ENCODE measurements at regions not wholly inside any gene's neighbourhood (a gene's known extent, or its start where the extent isn't known, plus 50 kb on each side); places are given as distances from the start of the nearest gene placed in this dataset.
"Not testable (repeated sequence)": the region's sequence is repeated elsewhere in the genome, so short reads cannot be mapped to it uniquely, and the experiment has no call there.

DNA sequence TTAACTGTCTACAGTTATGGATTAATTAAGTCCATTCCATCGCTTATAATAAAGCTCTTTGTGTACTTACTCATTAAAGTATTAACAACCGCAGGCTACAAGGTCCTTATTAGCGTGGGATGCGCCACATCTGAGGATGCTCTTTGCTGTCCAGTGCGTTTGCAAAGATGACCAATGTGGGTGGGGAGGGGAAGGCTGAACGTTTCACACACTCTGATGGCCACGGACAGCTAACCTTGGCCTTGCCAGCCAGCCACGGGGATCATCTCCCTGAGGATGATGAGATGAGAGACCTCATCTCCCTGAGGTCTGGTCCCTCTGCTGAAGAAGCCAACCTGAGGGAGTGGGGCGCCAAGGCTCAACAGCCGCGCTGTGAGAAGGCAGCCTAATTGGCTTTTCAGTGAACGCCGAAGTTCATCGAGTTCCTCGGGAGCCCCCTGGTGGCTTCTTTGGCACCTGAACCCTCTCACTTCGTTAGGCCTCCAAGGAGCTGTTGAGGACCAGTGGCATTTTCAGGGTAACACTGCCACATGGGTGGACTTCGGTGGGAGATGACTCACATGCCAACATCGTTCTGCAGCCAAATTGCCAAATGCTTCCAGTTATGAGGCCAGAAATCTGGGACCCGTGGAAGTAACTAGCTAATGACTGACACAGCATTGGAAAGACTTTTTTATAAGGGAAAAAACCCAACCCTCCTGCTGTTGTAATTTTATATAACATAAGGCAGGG lies 69.3 kb upstream of the SEC11C start:
- H3K9me3 ChIP-seq: no peaks in the 10 kb centered on the region
- no peak overlapping the region for H3K4me3 ChIP-seq
- intact Hi-C loops (cut with DNase I; ENCODE audit: low total_unique reads): loop anchor here (1.0 kb wide), 2 partner anchors 289 to 302 kb away; no protein-coding TSS in a partner anchor
- H3K27ac ChIP-seq: no peak overlapping the region
- no peaks in the 10 kb centered on the region for H3K27me3 ChIP-seq
- peak; percentile 83 to 94 for ATAC-seq
- TF ChIP-seq, protein P1, sequence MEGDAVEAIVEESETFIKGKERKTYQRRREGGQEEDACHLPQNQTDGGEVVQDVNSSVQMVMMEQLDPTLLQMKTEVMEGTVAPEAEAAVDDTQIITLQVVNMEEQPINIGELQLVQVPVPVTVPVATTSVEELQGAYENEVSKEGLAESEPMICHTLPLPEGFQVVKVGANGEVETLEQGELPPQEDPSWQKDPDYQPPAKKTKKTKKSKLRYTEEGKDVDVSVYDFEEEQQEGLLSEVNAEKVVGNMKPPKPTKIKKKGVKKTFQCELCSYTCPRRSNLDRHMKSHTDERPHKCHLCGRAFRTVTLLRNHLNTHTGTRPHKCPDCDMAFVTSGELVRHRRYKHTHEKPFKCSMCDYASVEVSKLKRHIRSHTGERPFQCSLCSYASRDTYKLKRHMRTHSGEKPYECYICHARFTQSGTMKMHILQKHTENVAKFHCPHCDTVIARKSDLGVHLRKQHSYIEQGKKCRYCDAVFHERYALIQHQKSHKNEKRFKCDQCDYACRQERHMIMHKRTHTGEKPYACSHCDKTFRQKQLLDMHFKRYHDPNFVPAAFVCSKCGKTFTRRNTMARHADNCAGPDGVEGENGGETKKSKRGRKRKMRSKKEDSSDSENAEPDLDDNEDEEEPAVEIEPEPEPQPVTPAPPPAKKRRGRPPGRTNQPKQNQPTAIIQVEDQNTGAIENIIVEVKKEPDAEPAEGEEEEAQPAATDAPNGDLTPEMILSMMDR (IDR thresholded peaks at IDR 0.05 in 4 of 5, conservative IDR thresholded peaks at IDR 0.05 in 1 of 5): peak; percentile 70 to 93 (median 90)
- no peak for TF ChIP-seq POLR2A (IDR thresholded peaks at IDR 0.05)
- peak; percentile 64 to 75 for DNase-seq
- peaks cover 0 to 16% of the 10 kb centered on the region in 2 donors for H3K4me1 ChIP-seq
- in situ Hi-C loops (cut with MboI; ENCODE audit: low sequenced_read_pairs in 4 of 4): loop anchor here in 3 of 4 donors (25.0 kb wide), 1 partner anchor 533 kb away; no protein-coding TSS in a partner anchor
- no peaks in the 10 kb centered on the region for H3K36me3 ChIP-seq

- H3K36me3 ChIP-seq: no peaks in the 10 kb centered on the region
- H3K27ac ChIP-seq: no peak overlapping the region
- no peak for TF ChIP-seq POLR2A (IDR thresholded peaks at IDR 0.05)
- TF ChIP-seq, protein P1 (IDR thresholded peaks at IDR 0.05 in 4 of 5, conservative IDR thresholded peaks at IDR 0.05 in 1 of 5): no peak
- DNase-seq (no peak), ATAC-seq (no peak)
- H3K27me3 ChIP-seq: no peaks in the 10 kb centered on the region
- in situ Hi-C loops (cut with MboI; ENCODE audit: low sequenced_read_pairs in 4 of 4): loop anchor here in 3 of 4 donors (25.0 kb wide), 1 partner anchor 536 kb away; no protein-coding TSS in a partner anchor
- no peaks in the 10 kb centered on the region for H3K9me3 ChIP-seq
- peaks cover 0 to 16% of the 10 kb centered on the region in 2 donors for H3K4me1 ChIP-seq
- no peak overlapping the region for H3K4me3 ChIP-seq
- intact Hi-C loops (cut with DNase I; ENCODE audit: low total_unique reads): no loop called here
Measured at GRCh38 chr18:59072727-59073421, 66.8 kb upstream of the SEC11C start.

GRCh38 chr18:59075923-59076322 lies 63.8 kb upstream of the SEC11C start:
- in situ Hi-C loops (cut with MboI; ENCODE audit: low sequenced_read_pairs in 4 of 4) (loop anchor here in 1 of 4 donors (25.0 kb wide), 1 partner anchor 564 kb away; no protein-coding TSS in a partner anchor), intact Hi-C loops (cut with DNase I; ENCODE audit: low total_unique reads) (no loop called here)
- no peak for DNase-seq
- H3K36me3 ChIP-seq: no peaks in the 10 kb centered on the region
- H3K4me1 ChIP-seq: no peaks in the 10 kb centered on the region
- H3K9me3 ChIP-seq: no peaks in the 10 kb centered on the region
- peak in 1 of 2 donors; percentile 30 for ATAC-seq
- H3K27me3 ChIP-seq: no peaks in the 10 kb centered on the region
- H3K27ac ChIP-seq: no peak overlapping the region
- TF ChIP-seq, protein P1 (IDR thresholded peaks at IDR 0.05 in 4 of 5, conservative IDR thresholded peaks at IDR 0.05 in 1 of 5): no peak
- TF ChIP-seq POLR2A (IDR thresholded peaks at IDR 0.05): no peak
- no peak overlapping the region for H3K4me3 ChIP-seq

- Histone ChIP-seq H3K27me3 (peaks cover 0 to 3% (median 0%) of the 10 kb centered on the region in 3 donors), H3K36me3 (no peaks in the 10 kb centered on the region), H3K9me3 (no peaks in the 10 kb centered on the region), H3K4me1 (no peaks in the 10 kb centered on the region), H3K27ac (no peak overlapping the region), H3K4me3 (no peak overlapping the region)
- intact Hi-C loops (cut with DNase I; ENCODE audit: low total_unique reads) (no loop called here), in situ Hi-C loops (cut with MboI; ENCODE audit: low sequenced_read_pairs in 4 of 4) (loop anchor here in 1 of 4 donors (25.0 kb wide), 1 partner anchor 567 kb away; no protein-coding TSS in a partner anchor)
- no peak for TF ChIP-seq POLR2A (IDR thresholded peaks at IDR 0.05)
- TF ChIP-seq, protein P1 (IDR thresholded peaks at IDR 0.05 in 4 of 5, conservative IDR thresholded peaks at IDR 0.05 in 1 of 5): no peak
- ATAC-seq: no peak
- DNase-seq: no peak
Measured at GRCh38 chr18:59079264-59079663, 60.4 kb upstream of the SEC11C start.

- H3K9me3 ChIP-seq; H3K36me3 ChIP-seq; H3K4me3 ChIP-seq; ATAC-seq; H3K27me3 ChIP-seq; H3K4me1 ChIP-seq; H3K27ac ChIP-seq; DNase-seq; intact Hi-C loops (cut with DNase I; ENCODE audit: low total_unique reads): not testable (repeated sequence)
- in situ Hi-C loops (cut with MboI; ENCODE audit: low sequenced_read_pairs in 4 of 4): loop anchor here in 1 of 4 donors (25.0 kb wide), 1 partner anchor 568 kb away; no protein-coding TSS in a partner anchor
Measured at GRCh38 chr18:59079687-59080501, 59.8 kb upstream of the SEC11C start.
